GM19395 (cell line): ENCODE measurements at regions not wholly inside any gene's neighbourhood (a gene's known extent, or its start where the extent isn't known, plus 50 kb on each side); places are given as distances from the start of the nearest gene placed in this dataset.
"Not testable (repeated sequence)": the region's sequence is repeated elsewhere in the genome, so short reads cannot be mapped to it uniquely, and the experiment has no call there.

ENCODE experiments used
- ATAC-seq: cut with Tn5 transposase; IDR thresholded peaks from one replicate; pipeline ENCODE4 v1.9.1; 2021; ENCODE audit warnings: mild to moderate bottlenecking, moderate library complexity; ENCODE audit not compliant: unreplicated experiment

- no peak for ATAC-seq
These were observed 342.4 kb downstream of the INSIG2 start for GRCh38 chr2:118430510-118431164.

GRCh38 chr2:118425191-118425590 lies 336.9 kb downstream of the INSIG2 start:
- no peak for ATAC-seq

- no peak for ATAC-seq
These were observed 335.5 kb downstream of the INSIG2 start for GRCh38 chr2:118423776-118424175.

GRCh38 chr2:118421648-118422047 lies 333.4 kb downstream of the INSIG2 start:
- no peak for ATAC-seq

DNA sequence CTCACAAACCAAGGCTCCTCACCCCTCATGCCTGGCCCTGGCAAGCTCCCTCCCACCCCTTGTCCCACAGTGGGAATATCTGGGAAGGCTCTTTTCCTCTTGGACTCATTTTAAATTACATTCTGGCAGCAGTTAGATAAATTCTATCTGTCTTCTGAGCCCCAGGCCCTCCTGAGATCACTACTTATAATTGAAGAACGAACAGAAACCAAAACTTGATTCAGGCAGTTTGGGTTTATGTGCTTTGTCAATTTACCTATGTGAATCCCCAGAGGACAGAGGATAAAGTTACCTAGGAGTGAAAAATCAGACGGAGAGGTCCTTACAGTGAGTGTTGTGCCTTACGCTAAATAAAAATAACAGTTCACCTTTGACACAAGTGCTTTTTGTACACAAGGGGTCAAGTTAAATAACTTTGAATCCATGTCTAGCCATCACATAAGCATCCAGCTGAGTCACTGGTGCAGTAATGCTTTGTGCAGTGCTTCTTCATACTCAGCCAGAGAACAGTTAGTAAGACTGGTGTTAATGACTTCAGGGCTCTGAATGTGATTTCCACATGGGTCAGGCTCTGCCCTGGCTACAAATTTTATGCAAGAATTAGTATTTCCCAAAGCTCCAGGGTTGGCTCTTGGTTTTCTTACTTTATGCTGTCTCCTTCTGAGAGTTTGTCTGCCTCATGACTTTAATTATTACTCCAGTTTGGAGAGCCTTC lies 329.3 kb downstream of the INSIG2 start:
- ATAC-seq: no peak

GRCh38 chr2:118415186-118415585 lies 326.9 kb downstream of the INSIG2 start:
- not testable (repeated sequence) for ATAC-seq

- no peak for ATAC-seq
These were observed 315.6 kb downstream of the INSIG2 start for GRCh38 chr2:118403658-118404451.

DNA sequence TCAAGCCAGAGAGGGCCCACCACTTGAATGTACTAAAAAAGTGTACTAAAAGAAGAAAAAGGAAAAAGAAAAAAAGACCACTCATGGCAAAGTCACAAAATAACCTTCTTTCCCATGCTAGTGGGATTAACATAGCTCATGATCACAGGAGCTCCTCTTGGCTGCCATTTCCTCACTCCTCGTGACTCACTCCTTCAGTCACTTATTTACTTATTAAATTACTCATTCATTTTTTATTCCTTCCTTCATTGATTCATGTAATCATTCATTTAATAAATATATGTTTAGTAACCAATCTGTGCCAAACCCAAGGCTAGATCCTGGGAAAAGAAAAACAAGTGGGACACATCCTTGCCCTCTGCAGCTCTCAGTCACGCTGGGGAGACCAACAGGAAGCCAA lies 300.5 kb downstream of the INSIG2 start:
- no peak for ATAC-seq

- no peak for ATAC-seq
These were observed 299.2 kb downstream of the INSIG2 start for GRCh38 chr2:118387509-118387908.

DNA sequence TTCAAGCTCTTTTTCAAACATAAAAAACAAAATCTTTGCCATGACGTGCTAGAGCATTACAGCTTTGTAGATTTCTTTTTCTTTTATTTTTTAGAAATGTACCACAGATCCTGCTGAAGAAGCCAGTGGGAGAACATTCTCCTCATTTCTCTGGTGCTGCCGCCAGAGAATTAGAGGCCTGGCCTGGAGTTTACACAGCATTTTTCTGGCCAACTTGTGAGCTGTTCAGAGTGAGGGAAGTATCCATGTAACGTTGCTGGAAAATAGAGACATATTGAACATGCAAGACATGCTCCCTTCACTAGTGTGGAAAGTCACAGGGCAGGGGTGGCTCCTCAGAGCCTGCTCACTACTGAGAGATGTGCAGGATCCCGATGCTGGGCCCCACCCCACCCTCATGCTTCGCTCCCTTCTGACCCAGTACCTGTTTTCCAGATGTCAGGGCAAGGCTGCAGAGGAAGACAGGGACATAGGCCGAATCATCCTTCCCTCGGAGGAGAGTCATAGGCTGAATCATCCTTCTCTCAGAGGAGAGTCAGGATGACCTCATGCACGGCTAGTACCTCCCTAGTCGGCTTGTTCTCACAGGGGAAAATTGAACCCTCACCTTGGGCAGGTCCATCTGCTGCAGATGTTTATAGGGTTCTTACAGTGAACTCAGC lies 298.5 kb downstream of the INSIG2 start:
- ATAC-seq: no peak

DNA sequence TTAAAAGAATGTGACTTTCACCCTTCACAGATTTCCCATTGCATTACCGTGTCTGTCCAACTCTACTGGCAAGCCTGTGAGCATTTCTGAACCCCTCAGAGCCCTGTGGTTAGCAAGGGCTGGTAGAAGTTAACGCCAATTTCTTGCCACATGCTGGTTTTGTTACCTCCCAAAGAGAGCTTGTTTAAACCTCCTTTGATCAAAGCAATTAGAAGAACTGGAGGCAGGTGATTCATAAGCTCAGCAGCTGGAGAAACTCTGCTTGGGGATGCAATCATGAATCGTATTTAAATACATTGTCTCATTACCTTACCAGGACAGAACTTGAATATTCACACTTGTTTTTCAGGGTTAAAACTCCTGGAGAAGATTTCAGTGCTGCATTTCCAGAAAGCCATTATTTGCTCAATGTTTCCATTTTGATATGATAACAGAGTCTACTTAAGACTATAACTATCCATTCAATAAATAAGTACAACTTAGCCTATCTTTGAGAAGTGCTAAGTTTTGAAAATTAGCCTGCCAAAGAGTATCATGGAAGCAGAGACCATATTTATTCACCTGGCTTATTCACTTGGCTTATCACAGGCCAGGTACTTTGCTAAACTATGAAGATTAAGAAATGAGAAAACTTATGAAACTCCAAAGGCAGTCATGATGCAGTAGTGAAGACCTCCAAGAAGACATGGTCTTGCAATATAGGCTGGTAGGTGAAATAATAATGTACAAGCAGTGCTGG lies 292.8 kb downstream of the INSIG2 start:
- ATAC-seq: no peak

DNA sequence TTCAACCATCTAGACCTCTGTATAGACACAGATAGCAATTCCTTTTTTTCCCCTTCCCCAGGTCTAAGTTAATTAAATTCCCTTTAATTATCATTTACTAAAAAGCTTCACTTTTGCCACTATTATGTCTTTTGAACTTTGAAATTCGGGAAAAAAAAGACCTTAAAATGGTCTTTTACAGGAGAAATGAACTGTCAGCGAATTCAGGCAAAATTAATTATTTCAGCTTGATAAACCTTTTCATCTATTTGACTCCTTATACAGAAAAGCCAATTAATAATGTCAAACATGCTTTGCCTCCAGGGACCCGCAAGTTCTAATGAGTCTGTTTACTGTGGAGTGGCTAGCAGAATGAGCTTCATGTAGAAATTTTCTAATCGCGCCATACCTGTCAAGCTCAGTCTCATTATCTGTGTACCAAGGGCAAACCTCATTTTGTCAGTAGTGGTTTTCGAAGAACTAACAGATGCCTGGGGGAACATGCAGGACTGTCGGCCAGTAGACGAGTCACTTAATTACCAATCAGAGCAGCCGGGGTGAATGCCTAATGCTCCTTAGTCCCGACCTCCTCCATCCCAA lies 287.7 kb downstream of the INSIG2 start:
- ATAC-seq: no peak

DNA sequence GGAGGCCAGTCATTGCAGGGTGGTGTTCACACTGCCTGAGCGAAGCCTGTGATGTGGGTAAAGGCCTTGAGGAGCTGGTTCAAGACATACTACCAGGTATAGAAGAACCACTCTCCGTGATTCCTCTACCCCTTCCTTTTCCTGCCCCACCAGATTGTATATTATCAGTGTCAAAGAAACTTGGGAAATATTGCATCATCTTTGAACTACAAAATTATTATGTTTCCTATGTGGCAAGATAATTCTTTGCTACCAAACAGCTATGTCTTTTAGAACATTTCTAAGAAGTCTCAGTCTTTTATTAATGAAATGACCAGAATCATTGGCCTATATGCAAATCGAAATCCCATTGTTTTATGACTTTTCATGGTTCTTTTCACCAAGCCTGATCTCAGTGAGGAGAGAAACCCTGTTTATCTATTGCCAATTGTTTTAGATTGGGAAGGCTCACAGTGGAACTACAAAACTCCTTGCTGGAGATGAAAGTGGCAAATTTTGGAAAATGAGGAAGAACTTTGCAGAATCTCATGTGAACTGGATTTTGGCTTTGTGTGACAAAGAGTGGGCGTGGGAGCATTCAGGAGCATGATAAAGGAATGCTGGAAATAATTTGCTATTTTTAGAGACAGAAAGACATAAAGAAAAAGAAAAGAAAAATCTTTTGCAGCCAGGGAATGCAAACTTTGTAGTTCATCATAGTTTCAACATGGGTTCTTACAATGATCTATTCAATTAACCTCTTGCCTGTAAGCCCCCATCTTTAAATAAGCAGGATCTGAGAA lies 286.9 kb downstream of the INSIG2 start:
- no peak for ATAC-seq

DNA sequence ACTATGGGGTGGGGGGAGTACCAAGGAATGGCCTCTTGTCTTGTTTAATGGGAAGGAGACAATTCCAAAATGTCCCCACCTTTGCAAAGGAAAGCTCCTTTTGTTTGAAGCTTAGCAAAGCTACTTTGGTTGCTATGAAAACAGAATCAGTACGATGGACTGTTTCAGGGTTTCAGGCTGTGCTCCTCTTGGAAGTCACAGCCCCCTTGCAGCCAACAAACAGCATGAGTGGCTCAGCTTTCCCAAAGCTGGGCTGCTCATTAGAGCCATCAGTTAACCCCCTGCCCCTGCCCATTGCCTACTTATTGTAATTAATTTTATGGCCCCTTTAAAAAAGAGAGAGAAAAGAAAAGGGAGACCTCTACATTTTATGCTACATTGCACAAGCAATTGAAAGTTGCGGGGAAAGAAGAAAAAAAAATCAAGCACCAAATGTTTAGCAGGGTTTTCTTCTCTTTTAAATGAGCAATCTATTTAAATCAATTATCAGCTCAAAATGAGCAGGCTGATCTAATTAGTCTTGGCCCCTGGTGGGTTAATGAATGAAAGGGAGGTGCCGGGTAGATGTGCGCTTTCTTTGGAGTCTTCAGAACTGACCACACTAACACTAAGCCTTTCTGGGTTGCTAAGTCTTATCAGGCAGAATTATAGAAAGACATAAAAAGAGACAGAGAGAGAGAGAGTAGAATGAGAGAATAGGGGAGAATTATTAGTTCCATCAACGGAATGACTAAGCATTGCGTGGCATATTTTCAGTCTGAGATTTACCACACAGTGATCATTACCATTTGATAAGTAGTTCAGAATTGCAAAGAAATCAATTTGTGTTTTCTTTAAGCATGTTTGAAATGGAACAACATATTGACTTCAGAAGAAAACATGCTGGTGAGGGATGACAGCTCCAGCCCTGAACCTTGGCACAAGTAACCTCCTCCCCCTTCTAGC lies 284.9 kb downstream of the INSIG2 start:
- no peak for ATAC-seq

GRCh38 chr2:118371515-118371914 lies 283.2 kb downstream of the INSIG2 start:
- peak; percentile 67 for ATAC-seq

DNA sequence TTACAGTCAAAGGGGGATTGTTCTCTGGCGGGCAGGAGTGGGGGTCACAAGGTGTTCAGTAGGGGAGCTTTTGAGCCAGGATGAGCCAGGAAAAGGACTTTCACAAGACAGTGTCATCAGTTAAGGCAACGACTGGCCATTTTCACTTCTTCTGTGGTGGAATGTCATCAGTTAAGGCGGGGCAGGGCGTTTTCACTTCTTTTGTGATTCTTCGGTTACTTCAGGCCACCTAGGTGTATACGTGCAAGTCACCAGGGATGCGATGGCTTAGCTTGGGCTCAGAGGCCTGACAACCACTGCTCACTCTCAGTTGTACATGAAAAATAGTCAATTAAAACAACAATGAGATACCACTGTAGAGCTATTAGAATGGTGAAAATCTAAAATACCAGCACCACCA lies 281.2 kb downstream of the INSIG2 start:
- ATAC-seq: not testable (repeated sequence)

DNA sequence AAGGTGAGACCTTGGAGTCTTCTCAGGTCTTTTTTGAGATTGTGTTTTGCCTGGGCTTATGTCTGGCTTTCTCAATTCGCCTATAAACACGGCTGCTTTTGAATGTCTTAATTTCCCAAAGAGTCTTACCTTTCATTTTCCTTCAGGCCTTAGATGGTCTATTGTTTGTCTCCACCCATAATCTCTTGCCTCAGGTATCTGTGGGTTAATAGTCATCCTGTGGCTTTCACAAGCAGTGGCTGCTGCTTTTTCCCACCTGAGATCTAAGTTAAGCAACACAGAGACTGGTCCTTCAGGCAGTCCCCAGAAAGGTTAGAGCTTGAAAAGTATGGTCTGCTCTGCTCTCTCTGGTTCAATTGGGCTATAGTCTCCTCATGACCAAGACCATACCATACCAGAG lies 275.3 kb downstream of the INSIG2 start:
- ATAC-seq: no peak

DNA sequence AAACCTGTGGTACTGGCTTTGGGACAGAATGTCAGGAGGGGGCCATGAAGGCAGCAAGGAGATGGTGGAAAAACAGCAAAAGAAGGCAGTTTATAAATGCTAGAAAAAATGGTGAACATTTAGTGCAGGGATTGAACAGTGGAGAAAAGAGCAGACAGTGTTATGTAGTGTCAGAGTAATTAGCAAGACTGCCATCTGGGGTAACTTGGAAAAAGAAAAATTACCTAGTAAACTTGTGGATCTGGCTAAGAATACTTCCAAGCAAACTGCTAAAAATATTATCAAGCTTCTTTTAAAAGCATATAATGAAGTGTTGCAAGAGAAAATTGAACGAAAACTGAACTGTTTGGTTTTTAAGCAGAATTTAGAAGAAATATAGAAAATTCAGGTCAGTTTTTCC lies 267.8 kb downstream of the INSIG2 start:
- ATAC-seq: no peak
